ENCODE measurements at regions not wholly inside any gene's neighbourhood (a gene's known extent, or its start where the extent isn't known, plus 50 kb on each side); places are given as distances from the start of the nearest gene placed in this dataset.

- no peak overlapping the region for H3K4me3 ChIP-seq (ENCODE audit: low read depth, low read length)
- TF ChIP-seq CTCF (IDR thresholded peaks at IDR 0.05; ENCODE audit: low read depth, low read length, missing control alignments) = no peak
- no peak for DNase-seq (ENCODE audit: low read depth)
These were observed 163.2 kb downstream of the KCNE4 start for GRCh38 chr2:223215254-223215516.

GRCh38 chr2:223217373-223217772 is 165.4 kb downstream of the KCNE4 start:
- no peak overlapping the region for H3K4me3 ChIP-seq (ENCODE audit: low read depth, low read length)
- no peak for DNase-seq (ENCODE audit: low read depth)
- no peak for TF ChIP-seq CTCF (IDR thresholded peaks at IDR 0.05; ENCODE audit: low read depth, low read length, missing control alignments)

DNA sequence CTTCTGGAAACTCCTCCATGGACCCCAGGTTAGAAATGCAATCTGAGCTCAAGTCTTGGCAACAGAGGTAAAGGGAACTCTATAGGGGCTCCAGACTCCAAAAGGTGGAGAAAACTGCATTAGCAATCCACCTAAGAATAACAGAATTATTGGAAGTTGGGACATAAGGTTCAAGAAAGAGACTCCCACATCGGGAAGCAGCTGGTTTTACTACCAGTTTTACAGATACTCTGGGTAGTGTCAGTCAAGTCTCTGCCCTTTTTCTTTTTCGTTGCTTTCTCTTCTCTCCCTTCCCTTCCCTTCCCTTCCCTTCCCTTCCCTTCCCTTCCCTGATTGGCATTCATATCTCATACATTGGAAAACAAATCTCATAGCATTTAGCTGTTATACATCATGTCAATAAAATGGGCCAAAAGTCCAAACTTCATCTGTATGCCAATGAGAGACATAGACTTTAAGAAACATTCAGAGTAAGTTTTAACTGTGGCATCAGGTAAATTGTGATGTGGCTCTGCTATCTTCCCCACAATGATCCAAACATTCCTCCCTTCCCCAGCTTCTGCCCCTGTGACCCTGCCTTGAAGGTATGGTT is 166.7 kb downstream of the KCNE4 start:
- no peak for TF ChIP-seq CTCF (IDR thresholded peaks at IDR 0.05; ENCODE audit: low read depth, low read length, missing control alignments)
- no peak for DNase-seq (ENCODE audit: low read depth)
- H3K4me3 ChIP-seq (ENCODE audit: low read depth, low read length) = no peak overlapping the region

DNA sequence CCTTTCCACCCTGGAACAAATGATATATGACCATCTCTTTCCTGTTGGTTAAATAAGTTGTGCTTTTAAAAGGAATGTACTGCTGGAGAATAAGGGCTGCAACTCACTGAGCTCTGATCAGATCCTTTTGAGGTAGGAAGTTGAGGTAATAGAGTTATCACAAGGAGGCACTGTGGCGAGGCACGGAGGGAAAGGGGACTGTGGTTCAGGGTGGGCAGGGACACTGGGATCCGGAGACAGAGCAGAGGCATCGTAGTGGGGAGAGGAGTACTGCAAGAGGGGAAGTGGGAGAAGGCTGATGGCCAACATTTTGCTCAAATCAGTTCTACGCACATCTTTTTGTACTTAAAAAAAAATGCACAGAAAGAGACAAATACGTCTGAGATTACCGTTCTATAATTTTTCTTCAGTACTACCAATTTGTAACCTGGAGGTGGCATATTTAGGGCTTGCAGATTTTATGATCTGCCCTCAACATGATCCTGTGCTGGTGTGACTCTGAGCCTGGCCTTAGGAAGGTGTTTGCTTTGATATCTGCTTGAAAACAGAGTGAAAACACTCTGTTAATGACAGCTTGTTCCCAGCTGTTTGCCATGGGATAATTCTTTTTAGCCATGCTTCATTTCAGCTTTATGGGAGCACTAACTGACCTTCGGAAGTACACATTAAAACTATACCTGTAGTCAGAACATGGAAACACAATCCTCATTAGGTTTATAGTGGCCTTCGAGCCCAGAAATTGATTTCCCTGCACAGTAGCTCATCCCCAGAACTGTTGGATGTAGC is 168.1 kb downstream of the KCNE4 start:
- H3K4me3 ChIP-seq (ENCODE audit: low read depth, low read length) = no peak overlapping the region
- TF ChIP-seq CTCF (IDR thresholded peaks at IDR 0.05; ENCODE audit: low read depth, low read length, missing control alignments) = no peak
- no peak for DNase-seq (ENCODE audit: low read depth)

GRCh38 chr2:223220658-223220925 is 168.6 kb downstream of the KCNE4 start:
- H3K4me3 ChIP-seq (ENCODE audit: low read depth, low read length) = no peak overlapping the region
- no peak for DNase-seq (ENCODE audit: low read depth)
- TF ChIP-seq CTCF (IDR thresholded peaks at IDR 0.05; ENCODE audit: low read depth, low read length, missing control alignments) = no peak

DNA sequence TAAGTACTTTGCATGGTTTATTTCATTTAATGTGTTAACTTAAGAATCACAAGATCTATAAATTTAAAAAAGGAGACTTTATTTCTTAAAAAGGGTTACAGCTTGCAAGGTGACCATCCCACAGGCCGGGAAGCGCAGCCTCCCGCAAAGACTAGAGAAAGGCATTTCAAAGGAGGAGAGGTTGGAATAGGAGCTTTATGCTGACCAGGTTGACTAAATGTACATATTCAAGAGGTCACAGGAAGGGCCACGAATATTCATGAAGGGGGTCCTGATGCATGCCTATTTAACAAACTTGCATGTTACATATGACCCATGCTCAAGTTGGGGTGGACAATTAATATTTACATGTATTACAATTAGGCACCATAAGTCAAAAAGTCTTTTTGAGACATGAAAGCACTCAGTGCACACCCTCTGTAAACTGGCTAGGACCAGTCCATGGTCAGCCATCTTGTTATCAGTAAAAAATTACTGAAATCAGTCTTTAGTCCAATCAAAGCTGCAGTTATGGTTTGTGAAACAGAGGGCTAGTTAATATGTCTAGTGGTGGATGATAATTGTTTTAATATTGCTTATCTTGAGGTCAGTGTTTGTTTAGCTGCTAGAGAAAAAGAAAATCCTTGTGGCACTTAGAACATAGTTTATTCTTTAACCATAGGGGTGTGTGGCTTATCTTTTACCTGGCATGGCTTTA is 169.3 kb downstream of the KCNE4 start:
- DNase-seq (ENCODE audit: low read depth) = no peak
- no peak for TF ChIP-seq CTCF (IDR thresholded peaks at IDR 0.05; ENCODE audit: low read depth, low read length, missing control alignments)
- no peak overlapping the region for H3K4me3 ChIP-seq (ENCODE audit: low read depth, low read length)

- no peak for DNase-seq (ENCODE audit: low read depth)
- H3K4me3 ChIP-seq (ENCODE audit: low read depth, low read length) = no peak overlapping the region
- TF ChIP-seq CTCF (IDR thresholded peaks at IDR 0.05; ENCODE audit: low read depth, low read length, missing control alignments) = no peak
These were observed 170.4 kb downstream of the KCNE4 start for GRCh38 chr2:223222397-223222796.

All from GM12864 (cell line).